ENCODE measurements at regions not wholly inside any gene's neighbourhood (a gene's known extent, or its start where the extent isn't known, plus 50 kb on each side); places are given as distances from the start of the nearest gene placed in this dataset.

DNA sequence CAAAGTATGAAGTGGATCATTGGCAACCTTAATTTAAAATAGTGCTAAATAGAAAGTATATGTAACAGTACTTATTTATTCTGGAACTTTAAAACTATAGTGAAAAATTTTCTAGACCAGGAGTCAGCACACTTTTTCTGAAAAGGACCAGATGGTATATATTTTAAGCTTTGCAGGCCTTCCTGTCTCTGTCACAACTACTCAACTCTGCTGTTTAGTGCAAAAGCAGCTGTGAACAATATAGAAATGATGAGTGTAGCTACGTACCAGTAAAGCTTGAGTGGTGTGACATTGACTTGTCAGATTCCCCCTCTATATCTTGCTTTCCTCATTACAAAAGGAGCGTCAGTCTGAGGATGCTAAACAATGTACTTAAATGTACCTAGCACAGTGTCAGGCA is 88.1 kb upstream of the IGFBP3 start:
- no peak for DNase-seq (ENCODE audit: low read depth)

DNA sequence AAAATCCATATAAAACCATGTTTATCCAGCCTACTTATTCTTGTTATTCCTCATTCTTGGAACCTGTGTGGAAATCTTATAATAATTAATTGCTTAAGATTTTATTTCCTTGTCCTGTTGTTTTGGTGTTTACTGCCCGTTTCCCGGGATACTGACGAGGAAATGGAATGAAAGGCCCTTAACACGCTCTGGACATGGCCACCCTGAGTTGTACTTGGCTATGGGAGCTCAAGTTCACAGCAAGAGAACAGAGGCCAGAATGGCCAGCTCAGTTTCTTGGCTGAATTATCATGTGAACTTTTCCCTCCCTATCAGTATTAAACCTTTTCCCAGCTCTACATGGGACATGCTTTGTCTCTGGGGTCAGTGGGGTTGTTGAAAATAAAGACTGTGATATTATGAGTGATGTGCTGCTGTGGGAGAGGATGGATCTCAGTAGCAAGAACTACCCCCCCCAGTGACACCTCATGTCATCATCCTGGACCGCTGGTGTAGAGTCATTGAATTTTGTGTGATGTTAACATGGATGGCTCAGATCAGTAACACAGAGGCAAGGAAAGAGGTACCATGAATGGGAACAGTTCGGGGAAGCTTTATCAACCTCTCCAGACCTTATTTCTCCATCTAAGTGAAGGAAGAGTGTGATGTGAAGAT is 87.0 kb upstream of the IGFBP3 start:
- DNase-seq (ENCODE audit: low read depth), result no peak

DNA sequence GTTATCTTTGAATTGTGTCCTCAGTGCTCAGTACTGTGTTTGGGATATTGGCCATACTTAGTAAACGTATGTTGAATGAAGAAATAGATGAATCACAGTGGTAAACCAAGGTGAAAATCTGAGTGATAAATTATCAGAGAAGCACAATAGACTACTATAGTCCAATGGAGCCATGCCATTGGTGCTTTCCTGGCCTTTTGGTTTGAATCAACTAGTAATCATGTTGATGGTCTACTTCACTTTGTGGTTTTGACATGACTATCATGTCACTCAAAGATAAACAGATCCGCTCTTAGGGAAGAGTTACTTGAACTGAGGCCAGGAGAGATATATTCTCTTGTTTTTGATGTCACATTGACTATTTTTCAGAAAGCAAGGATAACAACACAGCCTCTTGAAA is 86.1 kb upstream of the IGFBP3 start:
- DNase-seq (ENCODE audit: low read depth), result no peak

DNA sequence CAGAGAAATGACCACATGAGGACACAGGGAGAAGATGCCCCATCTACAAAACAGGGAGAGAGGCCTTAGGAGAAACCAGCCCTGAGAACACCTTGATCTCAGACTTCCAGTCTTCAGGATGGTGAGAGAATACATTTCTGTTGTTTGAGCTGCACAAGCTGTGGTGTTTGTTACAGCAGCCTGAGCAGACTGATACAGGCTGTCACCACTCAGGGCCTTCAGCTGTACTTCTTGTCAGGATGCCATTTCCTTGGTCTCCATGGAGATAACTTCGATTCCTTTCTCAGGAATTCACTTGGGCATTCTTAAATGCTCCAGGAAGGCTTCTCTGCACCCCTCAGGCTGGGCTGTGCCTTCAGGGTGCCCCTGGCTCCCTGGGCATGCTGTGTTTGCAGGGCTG is 85.7 kb upstream of the IGFBP3 start:
- no peak for DNase-seq (ENCODE audit: low read depth)

DNA sequence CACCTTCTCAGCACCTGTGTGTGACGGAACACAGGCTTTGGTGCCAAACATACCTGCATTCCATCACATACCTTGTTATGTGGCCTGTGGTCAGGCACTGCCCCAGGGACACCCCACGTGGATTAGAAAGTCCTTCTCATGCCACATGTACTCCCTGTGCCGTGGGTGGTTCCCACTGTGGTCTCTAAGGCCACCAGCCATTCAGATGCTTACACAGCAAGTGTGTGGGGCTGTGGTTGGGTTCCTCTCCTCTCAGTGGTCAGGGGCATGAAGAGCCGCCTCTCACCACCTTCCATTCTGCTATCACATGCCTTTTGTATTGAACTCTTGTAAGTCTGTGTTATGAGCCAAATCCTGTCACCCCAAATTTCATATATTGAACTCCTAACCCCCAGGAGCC is 85.1 kb upstream of the IGFBP3 start:
- DNase-seq (ENCODE audit: low read depth), result no peak

DNA sequence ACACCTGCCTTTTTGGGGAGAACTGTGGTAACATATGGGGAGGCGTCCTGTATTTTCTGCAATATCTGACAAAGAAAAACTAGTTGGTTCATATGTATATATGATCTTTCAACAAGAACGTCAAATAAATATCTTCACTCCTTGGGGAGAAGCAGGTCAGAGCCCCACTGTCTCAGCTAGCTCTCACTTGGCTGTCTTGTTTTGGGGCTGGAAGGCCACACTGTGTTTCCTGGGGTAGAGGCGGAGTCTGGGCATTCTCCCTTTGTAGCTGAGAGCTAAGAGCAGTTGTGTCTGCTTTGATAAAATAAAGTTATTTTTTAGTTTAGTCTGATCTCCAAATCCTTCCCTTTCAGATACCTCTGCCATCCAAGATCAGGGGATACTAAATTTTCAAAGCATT is 83.9 kb upstream of the IGFBP3 start:
- no peak for DNase-seq (ENCODE audit: low read depth)

DNA sequence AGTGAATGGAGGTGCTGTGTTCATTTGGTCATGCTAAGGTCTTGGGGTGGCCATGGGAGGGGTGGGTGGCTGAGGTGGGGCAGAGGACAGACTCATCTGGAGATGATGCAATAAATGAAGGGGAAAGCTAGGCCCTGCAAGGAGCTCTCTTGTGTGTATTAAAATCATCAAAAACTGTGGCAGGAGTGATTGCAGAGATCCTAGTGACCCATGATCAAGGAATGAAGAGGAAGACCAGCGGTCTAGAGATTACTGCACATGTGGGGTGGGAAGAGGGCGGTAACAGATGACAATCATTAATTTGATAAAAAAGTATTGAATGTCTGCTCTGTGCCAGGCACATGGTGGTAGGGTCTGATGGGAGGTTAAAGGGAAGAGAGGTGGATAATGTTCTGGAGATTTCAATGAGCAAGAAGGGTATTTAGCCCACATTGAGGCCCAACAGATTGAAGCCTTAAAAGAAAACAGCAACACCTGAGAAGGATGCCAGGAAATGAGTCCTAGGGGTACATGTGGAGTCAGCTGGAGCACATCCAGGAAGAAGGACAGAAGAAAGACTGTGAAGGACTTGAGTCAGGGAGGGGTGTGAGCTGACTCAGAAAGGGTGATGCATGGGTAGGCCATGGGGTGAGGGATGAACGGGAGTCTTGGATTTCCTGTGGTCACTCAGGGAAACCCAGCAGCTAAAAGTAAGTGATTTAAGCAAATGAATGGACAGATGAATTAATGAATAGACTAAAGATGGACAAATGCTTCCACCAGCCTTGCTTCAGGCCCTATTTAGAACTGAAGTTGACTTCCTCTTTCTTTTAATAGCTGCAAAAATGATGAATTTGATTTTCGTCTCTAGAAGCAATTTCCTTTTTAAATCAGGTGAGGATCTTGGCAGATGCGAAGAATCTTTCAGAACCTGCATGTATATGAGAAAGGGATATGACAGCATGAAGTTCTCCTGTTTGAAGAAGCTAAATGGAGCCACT is 83.1 kb upstream of the IGFBP3 start:
- peak; percentile 30 for DNase-seq (ENCODE audit: low read depth)

DNA sequence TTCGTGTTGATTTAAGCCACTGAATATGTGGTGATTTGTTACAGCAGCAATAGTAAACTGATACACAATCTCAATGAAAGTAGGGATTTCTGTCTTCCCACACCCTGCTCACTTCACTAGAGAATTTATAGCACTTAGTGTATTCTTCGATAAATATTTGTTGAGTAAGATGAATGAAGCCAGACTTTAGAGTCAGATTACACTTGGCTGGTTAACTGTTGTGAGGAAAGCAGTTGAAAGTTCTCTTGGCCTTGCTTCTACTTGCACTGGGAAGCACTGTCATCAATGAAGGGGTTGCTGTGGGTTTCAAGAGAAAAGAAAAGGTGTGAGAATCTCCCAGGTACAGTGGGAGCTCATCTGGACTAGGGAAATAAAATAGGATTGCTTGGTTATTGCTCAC is 82.1 kb upstream of the IGFBP3 start:
- no peak for DNase-seq (ENCODE audit: low read depth)

DNA sequence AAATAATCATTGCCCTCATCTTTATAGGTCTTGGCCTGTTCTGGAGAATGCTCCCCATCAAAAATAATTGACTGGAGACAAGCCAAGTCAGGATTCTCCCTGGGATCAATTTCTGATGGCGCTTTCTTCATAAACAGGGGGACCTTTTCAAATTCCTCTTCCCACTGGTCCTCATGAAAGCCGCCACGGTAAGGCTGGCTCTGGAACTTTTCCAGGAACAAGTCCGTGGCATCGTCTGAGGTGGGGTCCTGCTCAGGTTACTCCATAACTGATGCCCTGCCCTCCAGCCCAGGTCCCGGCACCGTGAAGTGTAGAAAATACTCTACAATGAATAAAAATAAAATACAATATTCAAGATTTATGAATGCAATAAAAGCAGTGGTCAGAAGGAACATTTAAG is 79.4 kb upstream of the IGFBP3 start:
- no peak for DNase-seq (ENCODE audit: low read depth)

DNA sequence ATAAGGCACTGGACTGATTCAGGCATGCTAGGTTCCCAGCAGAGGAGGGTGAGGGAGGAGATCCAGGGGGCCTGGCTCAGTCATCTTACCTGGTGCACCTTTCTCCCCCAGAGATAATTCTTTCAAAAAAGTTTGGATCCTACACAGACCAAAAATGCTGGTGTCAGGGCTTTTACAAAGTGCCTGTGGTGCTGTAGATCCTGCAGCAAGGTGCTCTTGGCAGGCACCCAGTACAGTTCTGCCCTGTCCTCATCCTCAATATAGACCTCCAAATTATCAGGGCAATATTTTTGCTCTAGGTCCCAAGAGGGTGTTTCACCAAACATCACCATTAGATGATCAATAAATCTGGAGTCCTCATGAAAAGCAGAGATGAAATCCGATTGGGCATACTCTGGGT is 78.5 kb upstream of the IGFBP3 start:
- DNase-seq (ENCODE audit: low read depth), result no peak

DNA sequence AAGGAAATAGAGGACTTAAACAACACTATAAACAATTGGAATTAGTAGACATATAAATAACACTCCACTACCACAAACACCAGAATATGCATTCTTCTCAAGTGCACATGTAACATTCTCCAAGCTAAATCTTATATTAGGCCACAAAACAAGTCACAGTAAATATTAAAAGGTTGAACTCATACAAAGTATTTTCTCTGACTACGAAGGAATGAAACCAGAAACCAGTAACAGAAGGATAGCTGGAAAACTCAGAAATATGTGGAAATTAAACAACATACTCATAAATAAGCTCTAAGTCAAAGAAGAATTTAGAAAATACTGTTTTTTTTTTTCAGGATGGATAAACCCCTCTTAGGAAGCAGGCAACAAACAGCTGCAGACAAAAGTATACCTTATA is 77.4 kb upstream of the IGFBP3 start:
- no peak for DNase-seq (ENCODE audit: low read depth)

DNA sequence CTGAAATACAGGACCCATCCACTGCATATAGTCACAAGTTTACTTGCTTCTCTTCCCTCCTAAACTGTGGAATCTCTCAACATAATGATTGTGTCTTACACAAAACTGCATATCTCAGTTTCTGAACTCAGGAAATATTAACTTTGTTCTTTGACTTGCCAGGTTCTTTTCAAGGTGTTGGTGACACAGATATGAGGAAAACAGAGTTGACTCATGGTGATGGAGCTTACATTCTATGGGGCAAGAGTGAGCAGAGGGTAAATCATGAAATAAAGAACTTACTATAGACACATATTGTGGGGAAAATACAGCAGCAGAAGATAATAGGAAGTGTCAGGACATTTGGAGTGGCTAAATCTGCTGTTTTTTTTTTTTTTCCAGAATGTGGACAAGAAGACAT is 72.5 kb upstream of the IGFBP3 start:
- DNase-seq (ENCODE audit: low read depth), result no peak

DNA sequence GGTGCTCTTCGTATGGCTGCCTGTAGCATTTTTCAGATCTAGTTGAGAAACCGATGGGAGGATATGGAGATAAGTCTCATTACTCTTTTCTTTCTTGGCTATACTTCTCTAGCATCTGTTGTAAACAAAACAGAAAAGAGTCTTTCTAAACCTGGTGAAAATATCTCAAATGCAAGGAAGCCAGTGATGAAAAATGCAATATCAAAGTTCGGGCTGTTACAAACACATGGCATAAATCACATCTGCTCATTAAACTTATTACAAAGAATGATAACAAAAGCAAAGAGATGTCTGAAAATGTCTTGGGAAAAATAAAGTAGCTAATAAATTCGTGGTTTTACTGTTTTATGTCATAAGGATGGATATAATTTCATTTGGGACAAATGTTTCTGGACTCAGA is 71.8 kb upstream of the IGFBP3 start:
- no peak for DNase-seq (ENCODE audit: low read depth)

DNA sequence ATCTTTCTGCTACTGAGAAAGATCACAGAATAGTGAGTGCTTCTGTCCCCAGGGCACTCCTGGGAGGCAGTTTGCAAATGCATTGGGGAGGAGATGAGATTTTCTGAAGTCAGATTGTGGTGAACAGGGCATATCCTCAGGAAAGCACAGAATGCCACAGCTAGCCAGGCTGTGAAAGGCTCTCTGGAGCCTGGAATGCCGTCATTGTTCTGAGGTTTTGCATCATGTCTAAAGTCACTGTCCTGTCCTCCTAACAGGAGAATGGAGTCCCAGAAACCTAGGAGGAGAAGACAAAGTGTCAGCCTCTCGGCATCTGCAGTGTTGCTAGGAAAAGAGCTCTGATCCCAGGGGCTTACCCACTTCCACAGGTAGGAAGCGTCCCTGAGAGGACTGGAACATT is 69.2 kb upstream of the IGFBP3 start:
- no peak for DNase-seq (ENCODE audit: low read depth)

DNA sequence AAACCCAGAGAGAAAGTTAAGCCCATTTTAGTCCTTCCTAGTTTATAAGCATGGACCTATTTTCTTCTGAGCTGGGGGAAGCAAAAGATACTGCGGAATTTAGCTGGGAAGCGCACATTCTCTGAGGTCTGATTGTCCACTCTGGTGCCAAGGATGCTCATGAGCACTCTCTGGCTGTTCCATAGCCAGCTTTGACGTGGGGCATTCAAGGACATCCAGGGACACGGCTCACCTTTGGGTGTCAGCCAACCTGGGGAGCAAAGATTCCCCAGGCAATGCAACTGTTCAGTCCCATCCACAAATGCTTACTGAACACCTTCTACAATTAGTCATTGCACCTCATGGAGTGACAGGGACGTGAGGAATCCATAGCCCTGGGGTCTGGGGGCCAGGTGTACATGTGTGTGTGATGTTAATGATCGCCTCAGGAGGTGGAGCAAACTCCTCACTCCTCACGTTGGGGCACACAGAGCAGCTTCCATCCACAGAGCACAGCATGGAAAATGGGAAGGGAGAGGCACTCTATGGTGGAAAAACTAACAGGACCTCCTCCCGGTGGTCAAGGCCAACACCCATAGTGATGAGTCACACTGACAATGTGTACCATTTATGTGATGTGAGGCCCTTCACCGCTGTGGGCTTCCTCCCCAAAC is 67.5 kb upstream of the IGFBP3 start:
- no peak for DNase-seq (ENCODE audit: low read depth)

DNA sequence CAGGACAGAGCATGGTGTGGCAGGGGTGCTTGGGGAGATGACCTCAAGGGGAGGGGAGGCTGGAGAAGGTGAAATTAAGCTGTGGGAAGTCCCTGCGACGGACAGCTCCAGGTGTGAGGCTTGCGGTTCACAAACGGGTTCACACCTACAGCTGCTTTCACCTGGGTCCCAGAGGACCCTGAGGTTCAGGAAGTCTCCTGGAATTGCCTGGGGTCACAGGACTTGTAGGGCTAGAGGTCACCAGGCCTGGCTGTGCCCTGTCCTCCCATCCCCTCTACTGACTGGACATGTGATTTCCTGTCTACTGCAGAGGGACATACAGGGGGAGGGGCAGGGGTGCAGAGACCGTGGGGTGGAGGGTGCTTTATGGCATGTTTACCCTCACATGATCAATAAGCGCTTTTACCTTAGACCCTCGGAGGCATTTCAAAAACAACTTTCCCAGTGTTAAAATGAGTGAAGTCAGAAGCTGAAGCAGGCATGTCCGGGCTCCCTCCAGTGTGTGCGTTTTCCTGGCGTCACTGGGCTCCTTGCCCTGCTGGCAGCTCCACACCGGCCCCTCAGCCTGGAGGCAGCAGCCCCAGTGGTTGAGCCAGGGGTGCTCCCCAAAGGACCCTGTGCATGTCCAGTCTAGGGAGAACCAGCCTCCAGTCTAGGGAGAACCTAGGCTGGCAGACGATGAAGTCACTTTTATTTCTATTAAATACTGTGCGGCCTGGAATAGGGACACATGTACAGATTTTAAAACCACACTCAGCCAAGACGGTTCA is 66.6 kb upstream of the IGFBP3 start:
- no peak for DNase-seq (ENCODE audit: low read depth)

DNA sequence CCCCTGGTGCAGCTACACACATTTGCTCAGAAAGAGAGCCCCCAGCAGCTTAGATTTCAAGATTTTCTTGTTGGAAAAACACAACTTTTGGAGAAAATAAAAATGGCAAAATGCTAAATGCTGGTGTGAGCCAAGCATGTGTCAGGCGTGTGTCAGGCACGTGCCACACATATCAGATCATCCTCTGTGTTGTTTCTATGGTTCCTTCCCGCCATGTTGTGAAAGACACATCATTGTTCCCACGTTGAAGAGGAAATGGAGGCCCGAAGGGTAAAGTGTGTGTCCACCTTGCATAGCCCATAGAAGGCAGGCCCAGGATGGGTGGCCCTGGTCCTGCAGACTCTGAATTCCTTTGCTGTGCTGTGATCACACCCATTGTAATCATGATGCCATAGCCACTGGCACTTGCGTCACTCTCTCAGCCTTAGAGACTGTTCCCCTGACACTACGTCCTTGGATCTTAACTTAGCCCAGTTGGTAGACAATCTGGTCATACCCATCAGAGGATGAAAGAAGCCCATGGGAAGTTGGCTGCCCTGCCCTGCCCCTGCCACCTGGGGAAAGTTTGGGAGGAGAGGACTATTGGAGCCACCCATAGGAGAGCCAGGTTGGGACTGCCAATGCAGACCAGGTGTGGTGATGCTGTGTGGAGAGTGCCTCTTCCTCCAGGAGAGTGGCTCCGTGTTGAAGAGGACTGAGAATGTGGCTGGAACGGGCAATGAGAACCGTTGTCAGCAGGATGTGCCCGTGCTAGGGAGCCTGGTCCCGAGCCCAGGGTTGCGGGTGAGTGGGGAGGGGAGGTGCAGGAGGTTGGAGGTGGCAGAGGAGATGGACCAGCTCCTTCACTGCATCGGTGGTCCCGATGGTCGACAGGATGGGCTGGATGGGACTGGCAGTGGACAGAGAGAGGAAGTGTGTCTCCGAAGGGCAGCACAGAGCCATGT is 65.6 kb upstream of the IGFBP3 start:
- DNase-seq (ENCODE audit: low read depth), result no peak

DNA sequence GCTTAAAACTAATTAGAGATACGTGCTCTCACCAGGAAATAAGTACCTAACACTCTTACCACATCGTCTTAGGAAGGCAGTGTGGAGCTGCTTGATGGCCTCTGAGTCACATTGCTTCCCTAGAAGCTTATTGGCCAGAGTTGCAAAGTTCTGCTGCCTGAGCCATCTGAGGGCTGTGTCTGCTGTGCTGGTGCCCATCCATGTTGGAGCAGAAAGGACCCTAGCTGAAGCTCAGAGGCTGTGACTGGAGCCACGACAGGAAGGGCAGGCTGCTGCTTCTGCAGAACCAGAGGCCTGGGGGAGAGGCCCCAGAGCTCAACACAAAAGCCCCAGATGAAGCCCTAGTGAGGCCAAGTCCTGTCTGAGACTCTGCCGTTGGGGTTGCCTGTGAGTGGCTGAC is 64.8 kb upstream of the IGFBP3 start:
- no peak for DNase-seq (ENCODE audit: low read depth)

DNA sequence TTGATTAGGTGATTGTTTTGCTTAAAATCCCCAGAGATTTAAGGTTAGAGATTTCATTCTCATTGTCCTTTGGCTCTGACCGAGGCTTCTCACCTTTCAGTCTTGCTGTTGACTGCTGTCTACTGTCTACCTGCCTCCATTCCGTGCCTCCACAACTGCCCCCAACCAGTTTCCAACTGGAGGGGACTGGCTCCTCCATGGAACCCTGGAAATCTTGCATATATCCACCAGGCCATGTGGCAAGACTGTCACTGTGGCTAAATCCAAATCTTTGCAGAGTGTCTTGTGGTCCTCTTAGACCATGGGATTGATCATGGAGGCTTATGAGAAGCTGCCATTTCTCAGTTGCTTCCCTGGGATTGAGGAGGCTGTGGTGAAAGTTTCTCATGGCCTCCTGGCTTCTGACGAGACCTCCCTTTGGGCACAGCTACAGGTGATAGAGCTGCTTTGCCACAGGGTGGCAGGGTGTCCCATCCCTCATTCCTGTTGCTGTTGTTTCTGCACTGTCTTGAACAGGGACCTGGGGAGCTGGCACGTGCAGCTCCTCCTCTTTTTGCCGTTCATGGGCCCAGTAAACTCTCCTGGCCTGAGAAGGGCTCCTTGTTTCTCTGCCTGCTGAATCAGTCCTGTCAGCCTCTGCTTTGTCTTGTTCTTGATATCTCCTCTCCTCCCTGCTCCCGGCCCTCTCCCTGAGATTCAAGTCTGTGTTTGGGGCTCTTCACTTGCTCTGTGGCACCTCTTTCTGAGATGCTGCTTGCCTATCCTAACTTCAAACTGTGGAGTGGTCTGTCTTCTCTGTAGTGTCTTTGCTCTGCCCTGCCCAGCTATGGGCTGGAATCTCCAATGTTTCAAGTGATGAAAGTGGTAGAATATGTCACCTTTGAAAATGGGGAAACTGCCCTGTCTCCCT is 63.6 kb upstream of the IGFBP3 start:
- no peak for DNase-seq (ENCODE audit: low read depth)

DNA sequence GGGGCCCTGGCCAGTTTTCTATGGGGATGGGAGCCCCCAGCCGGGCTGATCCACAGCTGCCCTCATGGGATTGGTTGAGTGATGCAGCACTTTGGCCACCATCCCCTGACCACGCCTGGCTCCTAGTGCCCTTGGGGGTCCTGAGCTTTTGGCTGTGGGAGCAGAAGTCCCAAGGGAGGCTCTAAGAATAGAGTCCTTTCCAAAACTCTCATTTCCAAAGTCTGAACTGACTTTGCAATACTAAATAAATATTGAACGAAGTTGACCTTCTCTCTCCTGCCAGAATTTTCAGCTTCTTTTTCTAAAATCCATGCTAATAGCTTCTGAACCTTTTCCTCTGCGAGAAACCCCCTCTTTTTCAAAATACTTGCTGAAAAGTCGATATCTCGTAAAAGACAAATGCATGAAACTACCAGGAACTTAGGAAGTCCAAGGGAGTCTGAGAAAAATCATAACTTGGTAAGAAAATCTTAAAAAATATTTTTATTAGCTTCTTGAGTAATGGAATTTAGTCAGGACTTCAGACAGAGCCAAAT is 62.7 kb upstream of the IGFBP3 start:
- no peak for DNase-seq (ENCODE audit: low read depth)

Data from fibroblast of the conjunctiva (primary cell).